ENCODE measurements at regions not wholly inside any gene's neighbourhood (a gene's known extent, or its start where the extent isn't known, plus 50 kb on each side); places are given as distances from the start of the nearest gene placed in this dataset.
A peak's percentile ranks its signal among the peaks of the same experiment; 100 is the strongest.

- Histone ChIP-seq H3K9me3 (ENCODE audit: insufficient read depth in 2 of 2, low read depth in 1 of 2, low read length in 1 of 2) (no peaks in the 10 kb centered on the region), H2BK5ac (ENCODE audit: low read depth, low read length) (no peak overlapping the region), H3K4ac (replicated peaks; ENCODE audit: insufficient read length, low read depth, low read length) (no peak overlapping the region), H3K23ac (ENCODE audit: insufficient read length) (no peak overlapping the region), H3K27me3 (replicated peaks in 1 of 4; ENCODE audit: control insufficient read depth in 3 of 4, extremely low read depth in 1 of 4, insufficient read depth in 3 of 4, low read length in 3 of 4) (no peaks in the 10 kb centered on the region), H3K79me2 (ENCODE audit: control insufficient read depth in 1 of 2, insufficient read depth in 2 of 2, low read length in 2 of 2) (no peaks in the 10 kb centered on the region), H3K27ac (ENCODE audit: low read depth, low read length) (no peak overlapping the region), H2BK15ac (ENCODE audit: low read length) (peak overlapping the region; percentile 35; the same call in 1 of the 2 replicates), H2AFZ (ENCODE audit: low read length) (no peak overlapping the region), H4K8ac (ENCODE audit: extremely low read depth, insufficient read depth, low read length) (no peak overlapping the region), H3K18ac (ENCODE audit: extremely low read depth, low read length) (no peak overlapping the region), H3K56ac (replicated peaks; ENCODE audit: insufficient read length, low read depth, low read length) (no peak overlapping the region), H4K91ac (replicated peaks; ENCODE audit: insufficient read length, low read length) (no peak overlapping the region), H4K5ac (ENCODE audit: insufficient read length, low read depth, low read length) (no peak overlapping the region), H2BK12ac (ENCODE audit: low read depth, low read length) (no peak overlapping the region), H3K79me1 (ENCODE audit: low read depth, low read length) (no peaks in the 10 kb centered on the region), H2BK120ac (replicated peaks; ENCODE audit: low read depth, low read length) (no peak overlapping the region), H2BK20ac (ENCODE audit: low read length) (no peak overlapping the region), H3K9ac (replicated peaks in 1 of 4; ENCODE audit: extremely low read depth in 1 of 4, low read depth in 3 of 4, low read length in 3 of 4) (no peak overlapping the region), H3K23me2 (ENCODE audit: low read depth, low read length) (no peaks in the 10 kb centered on the region), H3K36me3 (ENCODE audit: control insufficient read depth in 2 of 4, insufficient read depth in 4 of 4, low read length in 3 of 4) (no peaks in the 10 kb centered on the region), H4K20me1 (replicated peaks in 1 of 2; ENCODE audit: control insufficient read depth in 1 of 2, insufficient read depth in 2 of 2, low read length in 2 of 2) (no peaks in the 10 kb centered on the region), H2AK5ac (ENCODE audit: low read depth, low read length) (no peak overlapping the region), H3K4me2 (ENCODE audit: insufficient read depth in 1 of 2, low read depth in 2 of 2, low read length in 2 of 2) (no peak overlapping the region), H3K4me1 (replicated peaks in 1 of 4; ENCODE audit: control insufficient read depth in 3 of 4, insufficient read depth in 4 of 4, low read length in 3 of 4) (no peaks in the 10 kb centered on the region), H3K14ac (ENCODE audit: insufficient read length) (no peak overlapping the region), H3K4me3 (ENCODE audit: extremely low read depth in 1 of 4, insufficient read depth in 2 of 4, low read depth in 3 of 4, low read length in 4 of 4) (no peak overlapping the region)
- WGBS, 2 experiments (ENCODE audit: extremely low coverage in 1 of 2, insufficient coverage in 1 of 2, insufficient read length in 1 of 2, insufficient replicate concordance in 2 of 2, low coverage in 1 of 2, low lambda C conversion rate in 2 of 2, missing lambda C conversion rate in 1 of 2): 91% methylated on average over 5 of the region's 5 CpGs; no CpG with 5 or more reads in 1 of the 2 experiments
- DNase-seq (ENCODE audit: low read depth in 1 of 2, low spot score in 2 of 2): no peak
- POLR2A ChIA-PET (ENCODE audit: partially characterized antibody): interaction anchor here (0.6 kb wide), 1 partner anchor 282 kb away, joined by 4 read pairs; no protein-coding TSS in a partner anchor
- no peak for FAIRE-seq
- CTCF ChIA-PET (ENCODE audit: partially characterized antibody): interaction anchor here (0.6 to 1.5 kb wide), 6 partner anchors 14 to 249 kb away, joined by 3 to 5 read pairs (median 4); no protein-coding TSS in a partner anchor
- TF ChIP-seq RXRA (IDR thresholded peaks at IDR 0.05; ENCODE audit: insufficient read depth, low read depth, low read length): no peak
- no peak for TF ChIP-seq YY1 (IDR thresholded peaks at IDR 0.05; ENCODE audit: low read depth, low read length)
- no peak for TF ChIP-seq CREB1 (IDR thresholded peaks at IDR 0.05)
- TF ChIP-seq SP2 (IDR thresholded peaks at IDR 0.05; ENCODE audit: low read length): no peak
- no peak for TF ChIP-seq RNF2 (IDR thresholded peaks at IDR 0.05; ENCODE audit: borderline replicate concordance, low read depth, low read length, missing control alignments, poor library complexity, severe bottlenecking)
Observed at GRCh38 chr1:200260597-200261335, 149.1 kb downstream of the ZNF281 start.

Data from H1 (cell line).